ENCODE measurements at regions not wholly inside any gene's neighbourhood (a gene's known extent, or its start where the extent isn't known, plus 50 kb on each side); places are given as distances from the start of the nearest gene placed in this dataset.

DNA sequence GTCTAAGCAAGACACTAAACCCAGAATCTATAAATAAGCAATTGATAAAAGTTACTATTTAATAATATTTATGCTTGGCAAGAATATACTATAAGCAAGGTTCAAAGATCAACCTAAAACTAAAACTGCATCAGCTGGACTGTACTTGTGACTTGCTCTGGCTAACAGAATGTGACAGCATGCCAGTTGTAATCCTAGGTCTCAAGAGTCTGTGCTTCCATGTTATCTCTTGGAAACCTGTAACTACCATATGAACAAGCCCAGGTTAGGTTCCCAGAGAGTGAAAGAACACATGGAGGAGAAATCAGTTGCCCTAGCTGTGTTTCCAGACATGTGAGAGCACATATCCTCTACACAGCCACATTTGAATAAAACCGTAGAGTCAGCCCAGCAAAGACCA is 297.4 kb downstream of the CDH2 start:
- Histone ChIP-seq H3K27ac (ENCODE audit: low read length) (no peak overlapping the region), H3K4me3 (ENCODE audit: low read depth in 2 of 2, low read length in 2 of 2) (no peak overlapping the region), H3K36me3 (ENCODE audit: control insufficient read depth, insufficient read depth, low read length) (no peaks in the 10 kb centered on the region), H3K4me1 (ENCODE audit: control insufficient read depth, insufficient read depth, low read length) (no peaks in the 10 kb centered on the region), H3K9me3 (ENCODE audit: control insufficient read depth, insufficient read depth, low read depth, low read length) (no peaks in the 10 kb centered on the region), H3K27me3 (ENCODE audit: control insufficient read depth, insufficient read depth, low read length) (no peaks in the 10 kb centered on the region)
- ChIA-PET POLR2A (no interaction called here), CTCF (no interaction called here)
- no peak for DNase-seq (ENCODE audit: low read depth, low spot score)
- intact Hi-C loops (cut with micrococcal nuclease; ENCODE audit: unreplicated experiment) (no loop called here), in situ Hi-C loops (cut with HindIII; ENCODE audit: low pct_unique_long_range_greater_than_20kb, low sequenced_read_pairs) (no loop called here)
- ATAC-seq: no peak
- no peak for TF ChIP-seq POLR2AphosphoS5 (IDR thresholded peaks at IDR 0.05; ENCODE audit: low read depth, low read length)
- BruUV-seq (replicated peaks): no TSS peak

DNA sequence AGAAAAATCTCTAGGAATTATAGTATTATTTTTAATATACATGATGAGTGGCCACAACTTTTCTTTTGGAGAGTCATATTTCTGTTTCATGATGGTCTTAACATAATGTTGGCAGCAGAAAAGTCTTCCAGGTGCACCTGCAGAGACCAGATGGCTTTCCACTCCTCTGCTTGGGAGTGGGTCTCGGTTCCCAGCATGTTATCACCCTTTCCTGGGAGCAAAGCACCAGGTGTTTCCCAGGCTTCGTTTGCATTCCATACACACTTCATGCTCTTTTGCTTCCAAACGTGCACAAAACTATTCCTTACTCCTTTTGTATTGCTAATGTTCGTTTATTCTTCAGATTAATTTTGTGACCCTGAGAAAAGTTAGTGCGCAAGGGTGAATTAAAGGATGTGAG is 305.2 kb downstream of the CDH2 start:
- Histone ChIP-seq H3K27ac (ENCODE audit: low read length) (no peak overlapping the region), H3K27me3 (ENCODE audit: control insufficient read depth, insufficient read depth, low read length) (no peaks in the 10 kb centered on the region), H3K9me3 (ENCODE audit: control insufficient read depth, insufficient read depth, low read depth, low read length) (no peaks in the 10 kb centered on the region), H3K4me1 (ENCODE audit: control insufficient read depth, insufficient read depth, low read length) (no peaks in the 10 kb centered on the region), H3K4me3 (ENCODE audit: low read depth in 2 of 2, low read length in 2 of 2) (no peak overlapping the region), H3K36me3 (ENCODE audit: control insufficient read depth, insufficient read depth, low read length) (no peaks in the 10 kb centered on the region)
- BruUV-seq (replicated peaks): no TSS peak
- no peak for ATAC-seq
- CTCF ChIA-PET: interaction anchor here (0.6 kb wide), 1 partner anchor 274 kb away, joined by 3 read pairs; no protein-coding TSS in a partner anchor
- intact Hi-C loops (cut with micrococcal nuclease; ENCODE audit: unreplicated experiment): no loop called here
- TF ChIP-seq SIN3A (IDR thresholded peaks at IDR 0.05; ENCODE audit: borderline replicate concordance, insufficient read depth, low read depth, low read length): no peak
- TF ChIP-seq REST (IDR thresholded peaks at IDR 0.05; ENCODE audit: insufficient read depth in 1 of 2, low read depth in 2 of 2, low read length in 1 of 2): no peak
- no peak for TF ChIP-seq CTCF (IDR thresholded peaks at IDR 0.05)
- no peak for TF ChIP-seq TCF7L2 (IDR thresholded peaks at IDR 0.05; ENCODE audit: low read depth, low read length)
- no peak for TF ChIP-seq POLR2AphosphoS5 (IDR thresholded peaks at IDR 0.05; ENCODE audit: low read depth, low read length)
- POLR2A ChIA-PET: no interaction called here
- no peak for DNase-seq (ENCODE audit: low read depth, low spot score)
- in situ Hi-C loops (cut with HindIII; ENCODE audit: low pct_unique_long_range_greater_than_20kb, low sequenced_read_pairs): no loop called here

GRCh38 chr18:27869735-27870134 is 307.2 kb downstream of the CDH2 start:
- ChIA-PET POLR2A (no interaction called here), CTCF (no interaction called here)
- ATAC-seq: no peak
- Histone ChIP-seq H3K4me3 (ENCODE audit: low read depth in 2 of 2, low read length in 2 of 2) (no peak overlapping the region), H3K4me1 (ENCODE audit: control insufficient read depth, insufficient read depth, low read length) (no peaks in the 10 kb centered on the region), H3K27ac (ENCODE audit: low read length) (no peak overlapping the region), H3K27me3 (ENCODE audit: control insufficient read depth, insufficient read depth, low read length) (no peaks in the 10 kb centered on the region), H3K9me3 (ENCODE audit: control insufficient read depth, insufficient read depth, low read depth, low read length) (no peaks in the 10 kb centered on the region), H3K36me3 (ENCODE audit: control insufficient read depth, insufficient read depth, low read length) (no peaks in the 10 kb centered on the region)
- in situ Hi-C loops (cut with HindIII; ENCODE audit: low pct_unique_long_range_greater_than_20kb, low sequenced_read_pairs) (no loop called here), intact Hi-C loops (cut with micrococcal nuclease; ENCODE audit: unreplicated experiment) (no loop called here)
- TF ChIP-seq REST (IDR thresholded peaks at IDR 0.05; ENCODE audit: insufficient read depth in 1 of 2, low read depth in 2 of 2, low read length in 1 of 2) (no peak), POLR2AphosphoS5 (IDR thresholded peaks at IDR 0.05; ENCODE audit: low read depth, low read length) (no peak), CTCF (IDR thresholded peaks at IDR 0.05) (no peak)
- DNase-seq (ENCODE audit: low read depth, low spot score): no peak
- no TSS peak for BruUV-seq (replicated peaks)

All from Panc1 (cell line).